IMR-90 (cell line): ENCODE measurements at regions not wholly inside any gene's neighbourhood (a gene's known extent, or its start where the extent isn't known, plus 50 kb on each side); places are given as distances from the start of the nearest gene placed in this dataset.

Experiments
- ATAC-seq: fragments of 200-7000 bp; cut with Tn5 transposase; 2 replicates; pipeline ENCODE4 v1.9.1; 2020; ENCODE audit warnings: low read depth, mild to moderate bottlenecking, moderate library complexity
- BruUV-seq: library from RNA; stranded (reverse); fragments of 400-500 nt; replicated peaks from 2 replicates; lab custom pipeline; 2021; lab: Mats Ljungman, UMichigan
- CTCF ChIA-PET: fragments of 300-600 bp; formaldehyde crosslinking; extraction: SDS; loops from one replicate; lab custom pipeline; 2021; ENCODE audit warnings: antibody characterized with exemption; lab: Yijun Ruan, JAX
- POLR2A ChIA-PET: fragments of 300-600 bp; sonication (Branson Sonifier 250); formaldehyde crosslinking; loops from one replicate; lab custom pipeline; 2022; ENCODE audit warnings: antibody characterized with exemption; ENCODE audit not compliant: unreplicated experiment; lab: Charles Lee
- DNase-seq: peaks from one replicate; pipeline ENCODE4 v3.0.0; 2013
- H2AFZ ChIP-seq: replicated peaks from 2 replicates; pipeline ENCODE3; 2013; ENCODE audit warnings: low read length, mild to moderate bottlenecking; ENCODE audit not compliant: poor library complexity
- H2AK5ac ChIP-seq: 2 replicates; pipeline ENCODE4 v1.6.1; 2013; ENCODE audit warnings: low read depth, low read length, inconsistent platforms
- H2AK9ac ChIP-seq: replicated peaks from 2 replicates; pipeline ENCODE3; 2013; ENCODE audit warnings: mild to moderate bottlenecking, low read depth, low read length, moderate library complexity; ENCODE audit not compliant: poor library complexity
- H2BK120ac ChIP-seq: 2 replicates; pipeline ENCODE4 v1.6.1; 2013; ENCODE audit warnings: low read depth, low read length, inconsistent platforms
- H2BK15ac ChIP-seq: 3 replicates; pipeline ENCODE4 v1.6.1; 2013; ENCODE audit warnings: low read depth, low read length, inconsistent platforms
- H2BK20ac ChIP-seq: 2 replicates; pipeline ENCODE4 v1.6.1; 2013; ENCODE audit warnings: low read depth, mild to moderate bottlenecking, inconsistent platforms, low read length, moderate library complexity
- H2BK5ac ChIP-seq: 2 replicates; pipeline ENCODE4 v1.6.1; 2013; ENCODE audit warnings: mild to moderate bottlenecking, low read depth, low read length, inconsistent platforms; ENCODE audit not compliant: poor library complexity, severe bottlenecking
- H3K14ac ChIP-seq: replicated peaks from 2 replicates; pipeline ENCODE4 v1.6.1; 2013; ENCODE audit warnings: low read depth, low read length, inconsistent platforms
- H3K18ac ChIP-seq: 2 replicates; pipeline ENCODE4 v1.6.1; 2013; ENCODE audit warnings: low read depth, low read length, control low read depth
- H3K23ac ChIP-seq: 2 replicates; pipeline ENCODE4 v1.6.1; 2013; ENCODE audit warnings: low read depth, low read length, inconsistent platforms
- H3K27ac ChIP-seq: 2 replicates; pipeline ENCODE4 v1.5.1; 2013; ENCODE audit warnings: mild to moderate bottlenecking, control low read depth, low read length; ENCODE audit not compliant: insufficient read depth
- H3K27me3 ChIP-seq: 2 replicates; pipeline ENCODE4 v1.6.1; 2013; ENCODE audit warnings: low read length; ENCODE audit not compliant: control insufficient read depth, insufficient read depth
- H3K36me3 ChIP-seq: 2 replicates; pipeline ENCODE4 v1.6.1; 2013; ENCODE audit warnings: low read length, mixed read lengths; ENCODE audit not compliant: control insufficient read depth, insufficient read depth
- H3K4ac ChIP-seq: 2 replicates; pipeline ENCODE4 v1.6.1; 2013; ENCODE audit warnings: low read depth, low read length, inconsistent platforms
- H3K4me1 ChIP-seq: 2 replicates; pipeline ENCODE4 v1.6.1; 2013; ENCODE audit warnings: low read length, mixed read lengths; ENCODE audit not compliant: control insufficient read depth, insufficient read depth
- H3K4me2 ChIP-seq: 2 replicates; pipeline ENCODE4 v1.6.1; 2013; ENCODE audit warnings: low read depth, mild to moderate bottlenecking, control low read depth, low read length, moderate library complexity
- H3K4me3 ChIP-seq: 2 replicates; pipeline ENCODE4 v1.5.1; 2013; ENCODE audit warnings: low read depth, mild to moderate bottlenecking, control low read depth, low read length, moderate library complexity; ENCODE audit not compliant: insufficient read depth
- H3K56ac ChIP-seq: 2 replicates; pipeline ENCODE4 v1.6.1; 2013; ENCODE audit warnings: low read length, inconsistent platforms; ENCODE audit not compliant: insufficient read depth; ENCODE audit errors: extremely low read depth
- H3K79me1 ChIP-seq, 2 experiments: 2 replicates each; pipeline ENCODE4 v1.6.1; 2013; ENCODE audit warnings: low read length in 2 of 2, inconsistent platforms in 1 of 2, low read depth in 1 of 2
- H3K9ac ChIP-seq: 2 replicates; pipeline ENCODE4 v1.6.1; 2013; ENCODE audit warnings: low read depth, low read length, control low read depth
- H3K9me1 ChIP-seq: 2 replicates; pipeline ENCODE4 v1.6.1; 2013; ENCODE audit warnings: low read length, inconsistent platforms; ENCODE audit not compliant: insufficient read depth
- H3K9me3 ChIP-seq: 2 replicates; pipeline ENCODE4 v1.6.1; 2013; ENCODE audit warnings: low read length; ENCODE audit not compliant: control insufficient read depth, insufficient read depth
- H4K20me1 ChIP-seq: 2 replicates; pipeline ENCODE4 v1.6.1; 2013; ENCODE audit warnings: low read length, inconsistent platforms; ENCODE audit not compliant: insufficient read depth
- H4K5ac ChIP-seq: 2 replicates; pipeline ENCODE4 v1.6.1; 2013; ENCODE audit warnings: mild to moderate bottlenecking, low read depth, low read length, control low read depth
- H4K8ac ChIP-seq, 2 experiments: 2 replicates each; pipeline ENCODE4 v1.6.1; 2013; ENCODE audit warnings: low read depth in 2 of 2, low read length in 2 of 2, control low read depth in 1 of 2, inconsistent platforms in 1 of 2
- H4K91ac ChIP-seq: 2 replicates; pipeline ENCODE4 v1.6.1; 2013; ENCODE audit warnings: low read depth, low read length, inconsistent platforms; ENCODE audit not compliant: insufficient read depth
- BHLHE40 ChIP-seq: fragments of 150-350 bp; IDR thresholded peaks from 2 replicates; pipeline ENCODE4 v1.6.1; 2016; ENCODE audit warnings: mild to moderate bottlenecking, low read depth, low read length
- CEBPB ChIP-seq: IDR thresholded peaks from 2 replicates; pipeline ENCODE4 v1.6.1; 2012; ENCODE audit warnings: low read depth, low read length, improper control_type of control experiment
- FOS ChIP-seq: fragments of 150-350 bp; IDR thresholded peaks from 2 replicates; pipeline ENCODE4 v1.6.1; 2016; ENCODE audit warnings: low read depth, low read length
- MAFK ChIP-seq: IDR thresholded peaks from 2 replicates; pipeline ENCODE4 v1.6.1; 2012; ENCODE audit warnings: low read depth, low read length, improper control_type of control experiment
- MAZ ChIP-seq: IDR thresholded peaks from 2 replicates; pipeline ENCODE4 v1.6.1; 2012; ENCODE audit warnings: low read depth, mild to moderate bottlenecking, low read length, improper control_type of control experiment, moderate library complexity, borderline replicate concordance
- MXI1 ChIP-seq: IDR thresholded peaks from 2 replicates; pipeline ENCODE4 v1.6.1; 2012; ENCODE audit warnings: low read depth, mild to moderate bottlenecking, low read length, moderate library complexity, borderline replicate concordance
- NFE2L2 ChIP-seq: fragments of 150-350 bp; IDR thresholded peaks from 2 replicates; pipeline ENCODE4 v1.6.1; 2016; ENCODE audit warnings: low read depth, mild to moderate bottlenecking, low read length
- POLR2A ChIP-seq: IDR thresholded peaks from 2 replicates; pipeline ENCODE4 v1.6.1; 2012; ENCODE audit warnings: mild to moderate bottlenecking, low read depth, low read length
- RCOR1 ChIP-seq: IDR thresholded peaks from 2 replicates; pipeline ENCODE4 v1.6.1; 2012; ENCODE audit warnings: mild to moderate bottlenecking, low read length, improper control_type of control experiment; ENCODE audit not compliant: insufficient replicate concordance
- RFX5 ChIP-seq: IDR thresholded peaks from 2 replicates; pipeline ENCODE4 v1.8.0; 2012; ENCODE audit warnings: low read depth, mild to moderate bottlenecking, low read length, moderate library complexity
- SMC3 ChIP-seq: fragments of 150-350 bp; IDR thresholded peaks from 2 replicates; pipeline ENCODE4 v1.6.1; 2016; ENCODE audit warnings: low read depth, mild to moderate bottlenecking, antibody characterized with exemption, low read length, moderate library complexity
- WGBS, 2 experiments: methylation state at CpG; one replicate each; pipeline versions ENCODE4 v1.1.5 to v1.1.7; 2013; ENCODE audit warnings: missing lambda C conversion rate in 2 of 2; ENCODE audit not compliant: insufficient read length in 1 of 2; ENCODE audit errors: extremely low coverage in 2 of 2; 5-methylcytosine and 5-hydroxymethylcytosine counted together
- dilution Hi-C: fragments of 300-500 bp; cut with HindIII; formaldehyde crosslinking; loops from one replicate; pipeline ENCODE4 v1.14.3; 2018; ENCODE audit warnings: low sequenced_read_pairs; ENCODE audit not compliant: unreplicated experiment
- in situ Hi-C: fragments of 300-500 bp; cut with MboI; formaldehyde crosslinking; loops from 3 replicates; pipeline ENCODE4 v1.14.3; 2019; ENCODE audit warnings: low sequenced_read_pairs, inconsistent platforms, mixed read lengths
- intact Hi-C: fragments of 100-400 bp; cut with micrococcal nuclease; formaldehyde crosslinking; loops from 2 replicates; pipeline ENCODE4 v1.10.0; 2022
- TF ChIP-seq, protein P1 (sequence below): conservative IDR thresholded peaks from 2 replicates; pipeline ENCODE4 v1.5.1; 2012; ENCODE audit warnings: mild to moderate bottlenecking, low read depth, low read length, improper control_type of control experiment
- TF ChIP-seq, protein P2 (sequence below): fragments of 150-350 bp; IDR thresholded peaks from 2 replicates; pipeline ENCODE4 v1.6.1; 2016; ENCODE audit warnings: low read depth, mild to moderate bottlenecking, low read length, moderate library complexity, borderline replicate concordance
- TF ChIP-seq, protein P3 (sequence below): fragments of 150-350 bp; IDR thresholded peaks from 2 replicates; pipeline ENCODE4 v1.6.1; 2017; ENCODE audit warnings: mild to moderate bottlenecking, antibody characterized with exemption, low read length, low read depth

DNA sequence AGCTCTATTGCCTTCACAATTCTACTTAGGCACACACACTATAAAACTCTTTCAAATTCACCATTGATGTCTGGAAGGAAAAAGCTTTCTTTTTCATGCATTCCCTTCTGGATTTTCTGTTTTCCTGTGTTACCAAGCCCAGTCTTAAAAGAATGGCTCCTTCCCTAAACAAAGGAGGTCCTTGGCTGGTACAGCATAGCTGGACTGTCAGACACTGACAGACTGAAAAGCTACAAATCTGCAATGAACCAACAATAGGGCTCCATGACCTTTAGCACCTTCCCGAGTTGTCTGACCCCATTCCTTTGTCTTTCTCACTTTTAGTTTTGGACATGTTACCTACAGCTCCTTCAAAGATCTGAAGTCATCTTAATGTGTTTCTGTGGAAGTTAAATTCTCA is 382.5 kb downstream of the TMEM161B start:
- no peak for ATAC-seq
- Histone ChIP-seq H4K8ac (no peak overlapping the region), H3K4me1 (no peaks in the 10 kb centered on the region), H2BK5ac (no peak overlapping the region), H2BK20ac (no peak overlapping the region), H3K36me3 (no peaks in the 10 kb centered on the region), H4K91ac (no peak overlapping the region), H3K14ac (no peak overlapping the region), H2BK15ac (no peak overlapping the region), H3K18ac (no peak overlapping the region), H2BK120ac (no peak overlapping the region), H2AFZ (no peak overlapping the region), H3K23ac (no peak overlapping the region), H3K27me3 (no peaks in the 10 kb centered on the region), H3K9me3 (peaks cover 2% of the 10 kb centered on the region; the same call in 1 of the 2 replicates), H3K9me1 (no peaks in the 10 kb centered on the region), H3K27ac (no peak overlapping the region), H3K79me1 (no peaks in the 10 kb centered on the region), H3K56ac (no peak overlapping the region), H3K4me3 (no peak overlapping the region), H2AK9ac (no peak overlapping the region), H3K4ac (no peak overlapping the region), H4K20me1 (no peaks in the 10 kb centered on the region), H3K4me2 (no peak overlapping the region), H4K5ac (no peak overlapping the region), H3K9ac (no peak overlapping the region), H2AK5ac (no peak overlapping the region)
- in situ Hi-C loops = no loop called here
- ChIA-PET CTCF (no interaction called here), POLR2A (no interaction called here)
- WGBS, 2 experiments = no CpG with 5 or more reads among the region's 1 CpG
- TF ChIP-seq MAFK = no peak
- no peak for TF ChIP-seq FOS
- TF ChIP-seq, protein P1, sequence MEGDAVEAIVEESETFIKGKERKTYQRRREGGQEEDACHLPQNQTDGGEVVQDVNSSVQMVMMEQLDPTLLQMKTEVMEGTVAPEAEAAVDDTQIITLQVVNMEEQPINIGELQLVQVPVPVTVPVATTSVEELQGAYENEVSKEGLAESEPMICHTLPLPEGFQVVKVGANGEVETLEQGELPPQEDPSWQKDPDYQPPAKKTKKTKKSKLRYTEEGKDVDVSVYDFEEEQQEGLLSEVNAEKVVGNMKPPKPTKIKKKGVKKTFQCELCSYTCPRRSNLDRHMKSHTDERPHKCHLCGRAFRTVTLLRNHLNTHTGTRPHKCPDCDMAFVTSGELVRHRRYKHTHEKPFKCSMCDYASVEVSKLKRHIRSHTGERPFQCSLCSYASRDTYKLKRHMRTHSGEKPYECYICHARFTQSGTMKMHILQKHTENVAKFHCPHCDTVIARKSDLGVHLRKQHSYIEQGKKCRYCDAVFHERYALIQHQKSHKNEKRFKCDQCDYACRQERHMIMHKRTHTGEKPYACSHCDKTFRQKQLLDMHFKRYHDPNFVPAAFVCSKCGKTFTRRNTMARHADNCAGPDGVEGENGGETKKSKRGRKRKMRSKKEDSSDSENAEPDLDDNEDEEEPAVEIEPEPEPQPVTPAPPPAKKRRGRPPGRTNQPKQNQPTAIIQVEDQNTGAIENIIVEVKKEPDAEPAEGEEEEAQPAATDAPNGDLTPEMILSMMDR = no peak
- no peak for TF ChIP-seq POLR2A
- no peak for TF ChIP-seq RCOR1
- TF ChIP-seq MAZ = no peak
- TF ChIP-seq, protein P2, sequence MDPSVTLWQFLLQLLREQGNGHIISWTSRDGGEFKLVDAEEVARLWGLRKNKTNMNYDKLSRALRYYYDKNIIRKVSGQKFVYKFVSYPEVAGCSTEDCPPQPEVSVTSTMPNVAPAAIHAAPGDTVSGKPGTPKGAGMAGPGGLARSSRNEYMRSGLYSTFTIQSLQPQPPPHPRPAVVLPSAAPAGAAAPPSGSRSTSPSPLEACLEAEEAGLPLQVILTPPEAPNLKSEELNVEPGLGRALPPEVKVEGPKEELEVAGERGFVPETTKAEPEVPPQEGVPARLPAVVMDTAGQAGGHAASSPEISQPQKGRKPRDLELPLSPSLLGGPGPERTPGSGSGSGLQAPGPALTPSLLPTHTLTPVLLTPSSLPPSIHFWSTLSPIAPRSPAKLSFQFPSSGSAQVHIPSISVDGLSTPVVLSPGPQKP = no peak
- TF ChIP-seq MXI1 = no peak
- no peak for TF ChIP-seq NFE2L2
- no peak for TF ChIP-seq BHLHE40
- TF ChIP-seq, protein P3, sequence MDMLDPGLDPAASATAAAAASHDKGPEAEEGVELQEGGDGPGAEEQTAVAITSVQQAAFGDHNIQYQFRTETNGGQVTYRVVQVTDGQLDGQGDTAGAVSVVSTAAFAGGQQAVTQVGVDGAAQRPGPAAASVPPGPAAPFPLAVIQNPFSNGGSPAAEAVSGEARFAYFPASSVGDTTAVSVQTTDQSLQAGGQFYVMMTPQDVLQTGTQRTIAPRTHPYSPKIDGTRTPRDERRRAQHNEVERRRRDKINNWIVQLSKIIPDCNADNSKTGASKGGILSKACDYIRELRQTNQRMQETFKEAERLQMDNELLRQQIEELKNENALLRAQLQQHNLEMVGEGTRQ = no peak
- TF ChIP-seq SMC3 = no peak
- TF ChIP-seq RFX5 = no peak
- no peak for TF ChIP-seq CEBPB
- no peak for DNase-seq
- intact Hi-C loops = no loop called here
- no TSS peak for BruUV-seq
- dilution Hi-C loops = no loop called here
